GM18861 (cell line): ENCODE measurements at regions not wholly inside any gene's neighbourhood (a gene's known extent, or its start where the extent isn't known, plus 50 kb on each side); places are given as distances from the start of the nearest gene placed in this dataset.
A peak's percentile ranks its signal among the peaks of the same experiment; 100 is the strongest.

Experiments used
- ATAC-seq: cut with Tn5 transposase; IDR thresholded peaks from one replicate; pipeline ENCODE4 v1.9.1; 2021; ENCODE audit not compliant: unreplicated experiment

GRCh38 chr9:7961076-7961475, 161.5 kb upstream of the DMAC1 start:
- no peak for ATAC-seq

GRCh38 chr9:7960320-7961050, 160.9 kb upstream of the DMAC1 start:
- no peak for ATAC-seq

DNA sequence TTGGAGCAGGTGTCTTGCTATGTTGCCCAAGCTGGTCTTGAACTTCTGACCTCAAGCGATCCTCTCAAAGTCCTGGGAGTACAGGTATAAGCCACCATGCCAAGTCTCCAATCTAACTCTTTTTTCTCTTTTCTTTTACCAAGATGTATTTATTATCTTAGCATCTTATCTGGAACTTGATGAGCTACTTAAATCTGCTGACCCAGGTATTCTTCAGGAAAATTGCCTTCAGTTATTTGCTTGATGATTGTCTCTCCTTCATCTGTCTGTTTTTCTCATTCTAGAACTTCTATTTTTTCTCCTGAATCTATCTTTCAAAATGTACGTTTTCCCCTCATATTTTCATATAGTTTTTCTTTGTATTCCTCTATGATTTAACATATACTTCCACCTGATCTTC, 158.2 kb upstream of the DMAC1 start:
- no peak for ATAC-seq

DNA sequence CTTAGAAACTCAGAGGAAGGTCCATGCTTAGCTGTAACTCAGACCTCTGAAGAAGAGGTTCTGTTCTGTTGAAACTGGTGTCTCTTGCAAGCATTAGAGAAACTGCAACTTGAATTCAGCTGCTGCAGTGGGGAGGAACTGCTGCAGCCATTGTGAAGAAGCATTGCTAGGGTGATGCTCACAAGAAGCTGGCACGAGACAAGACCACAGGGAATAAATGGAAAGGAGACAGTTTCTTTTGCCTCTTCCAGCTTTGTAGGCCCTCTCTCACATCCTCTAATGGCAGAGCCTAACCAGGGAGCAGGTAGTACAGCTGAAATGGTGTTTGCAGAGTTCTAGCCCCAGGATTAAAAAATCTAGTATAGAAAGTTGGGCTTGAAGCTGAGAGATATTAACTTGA, 148.0 kb upstream of the DMAC1 start:
- no peak for ATAC-seq

DNA sequence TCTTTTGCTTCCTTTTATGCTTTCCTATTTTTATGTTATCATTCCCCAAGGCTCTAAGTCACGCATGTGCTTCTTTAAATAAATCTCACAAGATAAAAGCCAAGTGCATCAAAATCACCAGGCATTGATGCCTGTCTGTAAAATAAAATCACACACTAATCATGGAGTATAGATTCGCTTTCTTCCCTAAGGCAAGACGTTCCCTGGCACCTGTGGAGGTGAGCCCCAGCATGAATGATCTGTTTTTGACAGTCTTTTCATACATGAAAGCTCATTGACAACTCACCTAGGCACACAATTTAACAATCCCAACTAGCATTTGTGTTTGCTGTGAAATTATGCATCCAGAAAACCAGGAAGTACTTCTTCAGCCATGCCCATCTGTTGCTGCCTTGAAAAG, 146.9 kb upstream of the DMAC1 start:
- ATAC-seq, result no peak

GRCh38 chr9:7944572-7944971, 145.0 kb upstream of the DMAC1 start:
- no peak for ATAC-seq

DNA sequence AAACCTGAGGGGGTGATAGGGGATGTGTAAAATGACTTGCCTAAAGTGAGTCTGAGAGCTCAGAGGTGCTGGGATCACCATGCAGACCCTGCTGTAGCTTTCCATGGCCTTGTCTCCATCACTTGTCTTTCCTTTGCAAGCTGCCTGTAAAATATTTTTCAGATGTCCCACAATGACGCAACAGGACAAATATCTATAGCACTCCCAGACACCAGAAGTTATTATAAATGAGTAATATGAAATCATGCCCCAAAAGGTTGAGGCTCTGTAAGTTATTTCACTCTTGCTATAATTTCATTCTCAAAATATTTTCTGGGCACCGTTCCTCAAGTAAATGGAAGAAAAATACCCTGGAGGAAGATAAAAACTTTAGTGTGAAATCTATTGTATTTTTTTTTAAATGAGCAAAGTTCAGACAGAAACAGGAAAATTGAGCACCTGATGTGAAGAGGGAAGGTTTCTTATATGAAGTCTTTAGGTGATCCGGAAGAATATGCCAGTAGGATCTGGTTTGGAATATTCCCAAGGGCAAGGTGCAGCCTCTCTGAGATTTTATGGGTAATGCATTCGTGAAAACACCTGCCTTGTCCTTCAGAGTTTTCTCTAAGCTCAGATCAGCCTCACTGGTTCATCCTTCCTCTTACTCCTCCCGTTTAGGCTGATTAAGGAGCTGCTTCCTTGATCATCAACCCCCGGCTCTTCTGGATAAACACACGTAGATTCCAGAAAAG, 138.3 kb upstream of the DMAC1 start:
- no peak for ATAC-seq

- no peak for ATAC-seq
These were observed 137.4 kb upstream of the DMAC1 start for GRCh38 chr9:7936996-7937395.

GRCh38 chr9:7936163-7936562, 136.6 kb upstream of the DMAC1 start:
- ATAC-seq, result no peak

DNA sequence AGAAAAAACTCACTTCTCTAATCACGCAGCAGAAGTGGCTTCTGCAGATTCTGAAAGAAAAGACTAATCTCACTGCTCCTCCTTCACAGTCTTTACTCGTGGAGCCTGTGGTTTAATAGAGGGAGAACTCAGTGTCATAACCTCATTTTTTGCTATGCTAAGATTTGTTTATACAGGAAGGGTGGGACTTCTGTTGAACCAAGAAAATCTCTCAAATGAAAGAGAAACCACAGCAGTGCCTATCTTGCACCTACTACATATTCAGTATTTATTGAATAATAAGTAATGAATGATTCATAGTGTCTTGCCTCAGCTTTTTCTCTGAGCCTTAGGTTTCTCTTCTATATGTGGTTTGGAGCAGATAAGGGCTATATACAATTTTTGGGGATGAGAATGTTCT, 136.1 kb upstream of the DMAC1 start:
- ATAC-seq, result peak; percentile 62

GRCh38 chr9:7932767-7933166, 133.2 kb upstream of the DMAC1 start:
- no peak for ATAC-seq

GRCh38 chr9:7930613-7931012, 131.0 kb upstream of the DMAC1 start:
- no peak for ATAC-seq

DNA sequence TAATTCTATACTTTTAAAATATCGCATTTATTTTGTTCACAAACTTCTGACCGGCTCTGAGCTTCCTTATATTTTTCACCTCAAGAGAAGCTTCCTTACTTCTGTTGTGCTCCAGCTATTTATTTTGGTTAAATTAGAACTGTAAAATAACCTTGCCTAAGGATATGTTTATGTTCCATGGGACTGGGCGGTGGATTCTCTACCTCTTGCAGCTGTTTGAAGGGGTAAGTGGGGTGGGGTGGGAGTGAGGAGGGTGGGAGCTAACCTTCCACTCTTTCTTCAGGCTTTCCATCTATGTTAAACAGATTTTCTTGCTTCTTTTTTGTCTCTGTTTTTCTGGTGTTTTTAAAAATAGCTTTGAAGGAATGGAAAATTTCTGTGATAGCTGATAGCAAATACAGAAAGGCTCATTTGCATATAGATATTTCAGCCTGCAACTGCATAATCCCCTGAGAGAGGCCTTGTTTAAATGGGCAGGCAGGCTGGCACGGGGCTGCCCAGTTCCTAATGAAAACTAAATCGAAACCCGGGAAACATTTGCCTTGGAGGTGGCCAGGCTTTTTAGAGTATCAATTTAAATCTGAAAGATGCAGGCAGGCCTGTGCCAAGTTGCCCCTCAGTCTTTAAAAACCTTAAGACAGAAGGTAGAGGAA, 122.1 kb upstream of the DMAC1 start:
- no peak for ATAC-seq

- ATAC-seq, result no peak
These were observed 112.5 kb upstream of the DMAC1 start for GRCh38 chr9:7912037-7912535.

DNA sequence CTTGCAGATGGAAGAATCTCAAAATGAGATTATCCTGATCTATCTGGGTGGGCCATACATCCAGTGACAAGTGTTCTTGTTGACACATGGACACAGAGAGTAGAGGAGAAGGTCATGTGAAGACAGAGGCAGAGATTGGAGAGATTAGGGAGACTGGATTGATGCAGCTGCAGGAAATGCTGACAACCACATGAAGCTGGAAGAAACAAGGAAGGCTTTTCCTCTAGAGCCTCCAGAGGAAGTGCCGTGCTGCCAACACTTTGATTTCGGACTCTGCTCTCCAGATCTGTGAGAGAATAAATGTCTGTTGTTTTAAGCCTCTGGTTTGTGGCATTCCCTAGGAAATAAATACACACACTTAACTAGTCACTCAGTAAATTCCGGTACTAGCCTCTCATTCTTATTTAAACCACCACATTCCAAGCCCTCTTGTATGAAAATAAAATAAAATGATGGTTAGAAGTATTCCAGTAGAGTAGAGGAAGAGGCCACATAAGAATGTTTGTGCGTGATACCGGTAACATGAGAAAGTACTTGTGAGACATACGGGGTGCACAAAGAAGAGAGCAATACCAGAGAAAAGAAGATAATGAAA, 110.9 kb upstream of the DMAC1 start:
- ATAC-seq, result no peak

GRCh38 chr9:7909537-7909936, 110.0 kb upstream of the DMAC1 start:
- no peak for ATAC-seq

GRCh38 chr9:7907551-7908337, 108.2 kb upstream of the DMAC1 start:
- no peak for ATAC-seq

GRCh38 chr9:7906783-7907550, 107.4 kb upstream of the DMAC1 start:
- no peak for ATAC-seq

GRCh38 chr9:7901621-7902020, 102.0 kb upstream of the DMAC1 start:
- no peak for ATAC-seq

DNA sequence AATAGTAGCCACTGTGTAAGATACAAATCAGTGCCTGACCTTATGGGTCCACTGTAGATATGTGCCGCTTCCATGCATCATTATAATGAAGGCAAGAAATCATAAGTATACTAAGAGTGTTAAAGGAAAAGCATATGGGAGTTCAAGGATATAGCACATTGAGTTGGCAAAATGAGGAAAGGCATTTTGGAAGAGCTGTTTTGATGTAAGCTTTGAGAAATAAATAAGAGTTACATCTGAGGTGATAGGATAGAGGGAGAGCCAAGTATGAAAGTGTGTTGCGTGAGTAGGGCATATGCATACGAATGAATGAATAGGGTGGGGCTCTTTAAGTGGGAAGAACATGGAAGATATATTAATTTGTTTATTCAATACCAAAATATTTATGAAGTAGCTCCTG, 101.0 kb upstream of the DMAC1 start:
- ATAC-seq, result no peak
